HG03175 (cell line): ENCODE measurements at regions not wholly inside any gene's neighbourhood (a gene's known extent, or its start where the extent isn't known, plus 50 kb on each side); places are given as distances from the start of the nearest gene placed in this dataset.
"Not testable (repeated sequence)": the region's sequence is repeated elsewhere in the genome, so short reads cannot be mapped to it uniquely, and the experiment has no call there.

Experiments used
- ATAC-seq: cut with Tn5 transposase; IDR thresholded peaks from one replicate; pipeline ENCODE4 v1.9.1; 2021; ENCODE audit warnings: mild to moderate bottlenecking, moderate library complexity; ENCODE audit not compliant: unreplicated experiment

- no peak for ATAC-seq
These were observed 117.9 kb downstream of the CEP44 start for GRCh38 chr4:174401471-174402130.

GRCh38 chr4:174400603-174401302 is 117.0 kb downstream of the CEP44 start:
- not testable (repeated sequence) for ATAC-seq

GRCh38 chr4:174398728-174399127 is 115.0 kb downstream of the CEP44 start:
- ATAC-seq: no peak

GRCh38 chr4:174397366-174398155 is 113.8 kb downstream of the CEP44 start:
- ATAC-seq: no peak

GRCh38 chr4:174396599-174397110 is 112.9 kb downstream of the CEP44 start:
- ATAC-seq: no peak

GRCh38 chr4:174394915-174395314 is 111.2 kb downstream of the CEP44 start:
- ATAC-seq: peak; percentile 57

GRCh38 chr4:174389439-174389838 is 105.7 kb downstream of the CEP44 start:
- no peak for ATAC-seq

- ATAC-seq: no peak
These were observed 104.9 kb downstream of the CEP44 start for GRCh38 chr4:174388461-174389145.

- ATAC-seq: no peak
These were observed 104.0 kb downstream of the CEP44 start for GRCh38 chr4:174387721-174388120.

GRCh38 chr4:174387143-174387542 is 103.4 kb downstream of the CEP44 start:
- no peak for ATAC-seq

GRCh38 chr4:174383783-174384182 is 100.1 kb downstream of the CEP44 start:
- no peak for ATAC-seq

- ATAC-seq: not testable (repeated sequence)
These were observed 99.4 kb downstream of the CEP44 start for GRCh38 chr4:174382938-174383605.
